CD4-positive, alpha-beta memory T cell (primary cell): ENCODE measurements at regions not wholly inside any gene's neighbourhood (a gene's known extent, or its start where the extent isn't known, plus 50 kb on each side); places are given as distances from the start of the nearest gene placed in this dataset.

Experiments used
- CTCF ChIA-PET: fragments of 350-600 bp; sonication (Branson Sonifier 250); formaldehyde crosslinking; loops from one replicate; lab custom pipeline; 2021; ENCODE audit warnings: inconsistent platforms; ENCODE audit not compliant: partially characterized antibody; lab: Charles Lee
- POLR2A ChIA-PET: fragments of 350-600 bp; sonication (Branson Sonifier 250); formaldehyde crosslinking; loops from one replicate; lab custom pipeline; 2021; ENCODE audit not compliant: partially characterized antibody; lab: Charles Lee
- DNase-seq, 5 donors: peaks; one replicate each; pipeline versions ENCODE4 v3.0.0 to v3.0.0-alpha.2; 2020 to 2022; ENCODE audit warnings: mixed read lengths in 1 of 5
- H3K27ac ChIP-seq: one replicate; pipeline ENCODE4 v1.7.0; 2013; ENCODE audit warnings: low read depth, low read length
- H3K27me3 ChIP-seq: 2 replicates; pipeline ENCODE4 v1.7.0; 2013; ENCODE audit warnings: mild to moderate bottlenecking, low read length, moderate library complexity; ENCODE audit not compliant: insufficient read depth
- H3K36me3 ChIP-seq: 2 replicates; pipeline ENCODE4 v1.7.0; 2013; ENCODE audit warnings: mild to moderate bottlenecking, low read length, moderate library complexity; ENCODE audit not compliant: insufficient read depth
- H3K4me1 ChIP-seq: 2 replicates; pipeline ENCODE4 v1.7.0; 2013; ENCODE audit warnings: mild to moderate bottlenecking, low read length, moderate library complexity; ENCODE audit not compliant: insufficient read depth
- H3K4me3 ChIP-seq, 2 donors: one replicate each; pipeline ENCODE4 v1.7.0; 2013; ENCODE audit warnings: low read length in 2 of 2, mild to moderate bottlenecking in 1 of 2
- H3K9me3 ChIP-seq, 2 donors: one replicate each; pipeline ENCODE4 v1.7.0; 2013; ENCODE audit warnings: low read length in 2 of 2, control low read depth in 1 of 2; ENCODE audit not compliant: control insufficient read depth in 1 of 2
- H3K27ac Mint-ChIP-seq, 7 donors: one replicate each; pipeline ENCODE4 v1.8.0; 2020 to 2021; ENCODE audit warnings: mixed read lengths in 7 of 7, mild to moderate bottlenecking in 6 of 7, inconsistent platforms in 3 of 7, moderate library complexity in 3 of 7
- H3K27me3 Mint-ChIP-seq, 2 donors: one replicate each; pipeline ENCODE4 v1.8.0; 2020 to 2021; ENCODE audit warnings: mixed read lengths in 2 of 2
- H3K36me3 Mint-ChIP-seq, 2 donors: one replicate each; pipeline ENCODE4 v1.8.0; 2020 to 2021; ENCODE audit warnings: mixed read lengths in 2 of 2, inconsistent platforms in 1 of 2, mild to moderate bottlenecking in 1 of 2
- H3K4me1 Mint-ChIP-seq, 4 donors: one replicate each; pipeline ENCODE4 v1.8.0; 2020 to 2021; ENCODE audit warnings: mixed read lengths in 4 of 4, mild to moderate bottlenecking in 1 of 4
- H3K4me3 Mint-ChIP-seq, 8 donors: one replicate each; pipeline ENCODE4 v1.8.0; 2020 to 2021; ENCODE audit warnings: mixed read lengths in 8 of 8, mild to moderate bottlenecking in 7 of 8, moderate library complexity in 6 of 8, inconsistent platforms in 3 of 8
- H3K9me3 Mint-ChIP-seq, 8 donors: one replicate each; pipeline ENCODE4 v1.8.0; 2020 to 2021; ENCODE audit warnings: mixed read lengths in 8 of 8, mild to moderate bottlenecking in 5 of 8, inconsistent platforms in 3 of 8, moderate library complexity in 1 of 8
- intact Hi-C: fragments of 100-400 bp; cut with micrococcal nuclease; formaldehyde crosslinking; loops from one replicate; pipeline ENCODE4 v1.15.1; 2023

DNA sequence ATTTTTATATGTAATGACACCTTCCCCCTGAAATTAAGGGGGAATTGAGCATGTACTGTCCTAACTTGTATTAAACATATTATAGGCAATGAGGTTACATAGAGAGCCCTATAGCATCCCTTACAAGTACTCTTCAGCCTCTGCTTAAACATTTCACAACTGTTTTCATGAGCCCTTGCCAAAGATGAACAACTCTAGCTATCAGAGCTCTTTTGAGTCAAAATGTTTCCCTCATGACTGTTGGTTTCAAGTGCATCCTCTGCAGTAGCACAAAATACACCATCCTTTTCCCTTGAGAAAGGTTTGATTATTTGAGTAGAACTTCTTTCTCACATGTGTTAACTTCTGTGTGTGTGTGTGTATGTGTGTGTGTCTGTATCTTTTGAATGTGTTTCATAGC, 1157.6 kb upstream of the CELF2 start:
- Histone ChIP-seq H3K27ac (no peak overlapping the region), H3K9me3 (no peaks in the 10 kb centered on the region), H3K4me3 (no peak overlapping the region), H3K36me3 (no peaks in the 10 kb centered on the region), H3K27me3 (no peaks in the 10 kb centered on the region), H3K4me1 (no peaks in the 10 kb centered on the region)
- H3K27ac Mint-ChIP-seq = no peak overlapping the region
- ChIA-PET POLR2A (no interaction called here), CTCF (no interaction called here)
- no peaks in the 10 kb centered on the region for H3K27me3 Mint-ChIP-seq
- intact Hi-C loops = no loop called here
- DNase-seq = no peak
- H3K36me3 Mint-ChIP-seq = no peaks in the 10 kb centered on the region
- H3K9me3 Mint-ChIP-seq = peaks cover 0 to 9% (median 4%) of the 10 kb centered on the region in 8 donors
- no peaks in the 10 kb centered on the region for H3K4me1 Mint-ChIP-seq
- H3K4me3 Mint-ChIP-seq = no peak overlapping the region

DNA sequence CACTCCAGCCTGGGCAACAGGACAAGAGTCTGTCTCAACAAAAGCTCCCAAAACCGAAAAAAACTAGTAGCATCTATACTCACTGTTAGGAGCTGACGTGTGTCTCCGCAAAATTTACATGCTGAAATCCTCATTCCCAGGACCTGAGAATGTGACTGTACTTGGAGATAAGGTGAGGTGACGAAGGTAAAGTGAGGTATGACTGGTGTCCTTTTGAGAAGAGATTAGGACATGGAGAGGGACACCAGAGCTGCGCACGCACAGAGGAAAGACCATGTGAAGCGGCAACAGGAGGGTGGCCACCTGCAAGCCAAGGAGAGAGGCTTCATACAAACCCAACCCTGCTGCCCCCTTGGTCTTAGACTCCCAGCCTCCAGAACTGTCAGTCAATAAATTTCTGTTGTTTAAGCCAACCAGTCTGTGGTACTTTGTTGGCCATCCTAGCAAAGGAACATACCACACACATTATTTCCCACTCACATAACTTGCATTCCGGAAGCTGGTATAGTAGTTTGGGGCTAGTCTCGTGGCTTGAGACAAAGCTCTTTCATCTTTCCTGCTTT, 1154.0 kb upstream of the CELF2 start:
- H3K27me3 ChIP-seq = no peaks in the 10 kb centered on the region
- H3K4me3 ChIP-seq = no peak overlapping the region
- no peaks in the 10 kb centered on the region for H3K36me3 ChIP-seq
- Mint-ChIP-seq H3K4me3 (no peak overlapping the region), H3K36me3 (no peaks in the 10 kb centered on the region), H3K4me1 (no peaks in the 10 kb centered on the region), H3K27me3 (peaks cover 0 to 2% of the 10 kb centered on the region in 2 donors), H3K9me3 (peaks cover 0 to 3% (median 0%) of the 10 kb centered on the region in 8 donors), H3K27ac (no peak overlapping the region)
- no peak overlapping the region for H3K27ac ChIP-seq
- intact Hi-C loops = no loop called here
- CTCF ChIA-PET = no interaction called here
- POLR2A ChIA-PET = no interaction called here
- H3K4me1 ChIP-seq = no peaks in the 10 kb centered on the region
- no peaks in the 10 kb centered on the region for H3K9me3 ChIP-seq
- DNase-seq = no peak

DNA sequence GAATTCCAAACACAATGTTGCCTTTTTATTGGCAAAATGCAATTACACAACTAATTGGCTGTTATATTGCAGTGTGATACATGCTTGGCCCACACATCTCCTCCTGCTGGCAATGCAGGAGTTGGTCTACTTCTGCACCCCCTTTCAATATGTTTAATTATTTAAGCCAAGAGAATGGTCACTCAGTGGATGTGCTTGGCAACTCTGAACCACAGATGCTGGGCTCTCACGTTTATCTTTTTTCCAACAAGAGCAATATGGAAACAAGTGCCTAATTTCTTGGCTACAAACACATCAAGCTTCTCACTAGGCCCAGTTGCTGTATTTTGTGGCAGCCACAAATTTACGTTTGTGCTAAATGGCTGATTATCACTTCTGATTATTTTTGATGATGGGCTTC, 1149.2 kb upstream of the CELF2 start:
- POLR2A ChIA-PET = no interaction called here
- Histone ChIP-seq H3K27ac (no peak overlapping the region), H3K27me3 (no peaks in the 10 kb centered on the region), H3K9me3 (no peaks in the 10 kb centered on the region), H3K4me3 (no peak overlapping the region), H3K4me1 (no peaks in the 10 kb centered on the region), H3K36me3 (no peaks in the 10 kb centered on the region)
- H3K9me3 Mint-ChIP-seq = peaks cover 0 to 1% (median 0%) of the 10 kb centered on the region in 8 donors
- CTCF ChIA-PET = no interaction called here
- no peak overlapping the region for H3K4me3 Mint-ChIP-seq
- no peak overlapping the region for H3K27ac Mint-ChIP-seq
- no peaks in the 10 kb centered on the region for H3K4me1 Mint-ChIP-seq
- no peak for DNase-seq
- H3K27me3 Mint-ChIP-seq = peaks cover 0 to 2% of the 10 kb centered on the region in 2 donors
- H3K36me3 Mint-ChIP-seq = no peaks in the 10 kb centered on the region
- intact Hi-C loops = no loop called here

DNA sequence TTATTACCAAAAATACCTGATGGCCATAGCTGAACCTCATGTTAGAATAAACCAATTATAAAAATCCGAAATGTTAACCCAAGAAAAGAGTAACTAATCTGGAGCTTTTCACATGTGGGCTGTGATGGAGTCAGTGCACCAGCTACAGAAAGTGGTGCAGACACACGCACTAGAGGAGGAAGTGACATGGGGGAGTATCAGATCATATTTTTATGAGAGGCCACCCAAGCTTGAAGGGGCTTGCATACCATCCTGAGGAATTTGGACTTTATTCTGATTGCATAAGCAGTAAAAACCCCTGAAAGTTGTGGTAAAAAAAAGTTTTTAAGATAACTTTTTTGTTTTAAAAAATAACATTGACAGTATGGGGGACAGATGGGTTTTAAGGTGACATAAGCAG, 1148.5 kb upstream of the CELF2 start:
- Mint-ChIP-seq H3K4me3 (no peak overlapping the region), H3K27ac (no peak overlapping the region), H3K4me1 (no peaks in the 10 kb centered on the region), H3K27me3 (peaks cover 0 to 2% of the 10 kb centered on the region in 2 donors), H3K9me3 (peaks cover 0 to 1% (median 0%) of the 10 kb centered on the region in 8 donors), H3K36me3 (no peaks in the 10 kb centered on the region)
- Histone ChIP-seq H3K9me3 (no peaks in the 10 kb centered on the region), H3K27me3 (no peaks in the 10 kb centered on the region), H3K4me1 (no peaks in the 10 kb centered on the region), H3K4me3 (no peak overlapping the region), H3K36me3 (no peaks in the 10 kb centered on the region), H3K27ac (no peak overlapping the region)
- no peak for DNase-seq
- CTCF ChIA-PET = no interaction called here
- intact Hi-C loops = no loop called here
- POLR2A ChIA-PET = no interaction called here

DNA sequence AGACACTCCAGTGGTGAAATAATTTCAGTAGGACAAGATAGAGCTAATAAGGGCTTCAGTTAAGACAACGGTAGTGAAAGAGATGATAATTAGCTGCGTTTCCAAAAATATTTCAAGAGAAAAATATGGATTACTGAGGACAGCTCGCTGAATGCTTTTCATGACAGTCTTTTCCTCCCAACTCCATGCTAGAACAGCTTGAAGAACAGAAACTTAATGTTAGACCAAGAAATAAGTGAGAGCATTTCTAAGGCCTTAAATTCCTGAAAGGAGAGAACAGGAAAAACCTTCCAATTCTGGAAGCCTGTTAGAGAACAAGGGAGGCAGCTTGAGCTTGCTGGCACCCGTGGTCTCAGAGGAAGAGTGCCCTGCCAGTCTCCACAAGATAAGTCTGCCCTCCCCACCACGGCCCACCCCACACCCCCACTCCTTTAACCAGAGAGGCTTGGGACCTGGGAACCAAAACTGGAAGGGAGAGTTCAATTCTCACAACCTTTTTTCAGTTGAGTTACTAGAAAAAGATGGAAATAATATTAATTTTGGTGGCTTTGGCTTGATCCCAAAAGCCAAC, 1148.0 kb upstream of the CELF2 start:
- Mint-ChIP-seq H3K27ac (no peak overlapping the region), H3K4me1 (no peaks in the 10 kb centered on the region), H3K4me3 (no peak overlapping the region), H3K9me3 (peaks cover 0 to 1% (median 0%) of the 10 kb centered on the region in 8 donors), H3K36me3 (no peaks in the 10 kb centered on the region), H3K27me3 (peaks cover 0 to 2% of the 10 kb centered on the region in 2 donors)
- intact Hi-C loops = no loop called here
- Histone ChIP-seq H3K36me3 (no peaks in the 10 kb centered on the region), H3K27ac (no peak overlapping the region), H3K4me3 (no peak overlapping the region), H3K9me3 (no peaks in the 10 kb centered on the region), H3K4me1 (no peaks in the 10 kb centered on the region), H3K27me3 (no peaks in the 10 kb centered on the region)
- POLR2A ChIA-PET = no interaction called here
- CTCF ChIA-PET = no interaction called here
- no peak for DNase-seq

DNA sequence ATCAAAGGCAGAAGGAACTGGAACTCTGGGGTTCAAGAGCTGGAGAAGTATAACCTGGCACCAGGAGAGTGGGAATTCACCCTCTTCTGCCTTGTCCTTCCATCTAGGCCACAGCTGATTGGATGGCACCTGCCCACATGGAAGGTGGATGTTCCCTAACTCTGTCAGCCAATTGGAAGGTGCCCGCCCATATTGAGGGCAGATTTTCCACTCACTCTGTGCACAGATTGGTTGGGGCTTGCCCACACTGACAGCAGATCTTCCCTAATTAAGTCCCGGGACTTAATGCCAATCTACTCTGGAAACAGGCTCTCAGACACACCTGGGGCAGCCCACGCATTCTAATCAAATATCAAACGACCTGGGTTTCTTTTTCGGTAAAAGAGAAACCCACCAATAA, 1142.3 kb upstream of the CELF2 start:
- H3K27ac ChIP-seq = no peak overlapping the region
- no peaks in the 10 kb centered on the region for H3K27me3 ChIP-seq
- no peaks in the 10 kb centered on the region for H3K4me1 ChIP-seq
- CTCF ChIA-PET = no interaction called here
- H3K9me3 ChIP-seq = no peaks in the 10 kb centered on the region
- Mint-ChIP-seq H3K4me1 (no peaks in the 10 kb centered on the region), H3K36me3 (no peaks in the 10 kb centered on the region), H3K27ac (no peak overlapping the region), H3K4me3 (no peak overlapping the region), H3K27me3 (no peaks in the 10 kb centered on the region), H3K9me3 (peaks cover 0 to 2% (median 0%) of the 10 kb centered on the region in 8 donors)
- intact Hi-C loops = no loop called here
- no peak overlapping the region for H3K4me3 ChIP-seq
- POLR2A ChIA-PET = no interaction called here
- no peak for DNase-seq
- no peaks in the 10 kb centered on the region for H3K36me3 ChIP-seq

DNA sequence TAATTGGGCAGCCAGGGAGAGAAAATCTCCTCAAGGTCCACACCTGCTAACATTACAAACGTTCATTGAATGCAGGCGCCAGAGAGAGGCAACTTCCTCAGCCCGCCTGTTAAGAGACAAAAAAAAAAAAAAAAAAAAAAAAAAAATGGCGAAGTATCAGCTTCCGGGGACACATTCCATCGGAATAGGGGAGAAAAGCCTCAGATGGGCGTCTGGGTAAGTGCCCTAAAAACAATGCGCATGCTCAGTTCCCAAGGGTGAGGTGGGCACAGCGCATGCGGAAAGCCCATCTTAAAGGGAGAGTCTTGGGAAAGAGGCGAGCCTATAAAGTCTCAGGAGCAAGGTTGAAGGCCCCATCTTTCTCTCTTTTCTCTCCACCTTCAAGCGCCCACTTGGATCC, 1139.7 kb upstream of the CELF2 start:
- H3K4me1 ChIP-seq = no peaks in the 10 kb centered on the region
- H3K4me3 Mint-ChIP-seq = no peak overlapping the region
- intact Hi-C loops = no loop called here
- H3K4me1 Mint-ChIP-seq = no peaks in the 10 kb centered on the region
- H3K27me3 ChIP-seq = no peaks in the 10 kb centered on the region
- H3K9me3 ChIP-seq = no peaks in the 10 kb centered on the region
- H3K9me3 Mint-ChIP-seq = peaks cover 0 to 4% (median 2%) of the 10 kb centered on the region in 8 donors
- H3K36me3 Mint-ChIP-seq = no peaks in the 10 kb centered on the region
- H3K36me3 ChIP-seq = no peaks in the 10 kb centered on the region
- POLR2A ChIA-PET = no interaction called here
- no peak overlapping the region for H3K27ac Mint-ChIP-seq
- no peak overlapping the region for H3K4me3 ChIP-seq
- CTCF ChIA-PET = no interaction called here
- DNase-seq = no peak
- H3K27ac ChIP-seq = no peak overlapping the region
- no peaks in the 10 kb centered on the region for H3K27me3 Mint-ChIP-seq
